ENCODE measurements at regions not wholly inside any gene's neighbourhood (a gene's known extent, or its start where the extent isn't known, plus 50 kb on each side); places are given as distances from the start of the nearest gene placed in this dataset.

GRCh38 chr1:30253807-30254440 lies 469.5 kb downstream of the MATN1 start:
- no peak for DNase-seq (ENCODE audit: low read depth)

DNA sequence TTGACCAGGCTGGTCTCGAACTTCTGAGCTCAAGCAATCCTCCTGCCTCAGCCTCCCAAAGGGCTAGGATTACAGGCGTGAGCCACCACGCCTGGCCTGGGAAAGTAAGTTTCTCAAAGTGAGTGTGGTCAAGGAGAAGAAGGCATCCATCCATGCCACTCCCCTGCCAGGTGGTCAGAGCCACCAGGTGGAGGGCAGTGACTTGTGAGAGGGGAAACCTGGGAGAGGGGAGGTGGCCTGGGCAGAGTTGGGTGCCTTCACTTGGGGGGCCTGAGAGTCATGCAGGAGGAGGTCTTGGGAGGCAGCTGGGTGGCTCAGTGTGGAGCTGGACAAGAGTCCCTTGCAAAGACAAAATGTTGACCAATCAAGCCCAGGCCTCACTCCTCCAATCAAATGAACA lies 470.0 kb downstream of the MATN1 start:
- no peak for DNase-seq (ENCODE audit: low read depth)

- DNase-seq (ENCODE audit: low read depth): no peak
Observed at GRCh38 chr1:30250984-30251850, 472.2 kb downstream of the MATN1 start.

GRCh38 chr1:30250338-30250983 lies 472.9 kb downstream of the MATN1 start:
- no peak for DNase-seq (ENCODE audit: low read depth)

GRCh38 chr1:30249446-30250337 lies 473.7 kb downstream of the MATN1 start:
- no peak for DNase-seq (ENCODE audit: low read depth)

GRCh38 chr1:30248774-30249173 lies 474.6 kb downstream of the MATN1 start:
- no peak for DNase-seq (ENCODE audit: low read depth)

DNA sequence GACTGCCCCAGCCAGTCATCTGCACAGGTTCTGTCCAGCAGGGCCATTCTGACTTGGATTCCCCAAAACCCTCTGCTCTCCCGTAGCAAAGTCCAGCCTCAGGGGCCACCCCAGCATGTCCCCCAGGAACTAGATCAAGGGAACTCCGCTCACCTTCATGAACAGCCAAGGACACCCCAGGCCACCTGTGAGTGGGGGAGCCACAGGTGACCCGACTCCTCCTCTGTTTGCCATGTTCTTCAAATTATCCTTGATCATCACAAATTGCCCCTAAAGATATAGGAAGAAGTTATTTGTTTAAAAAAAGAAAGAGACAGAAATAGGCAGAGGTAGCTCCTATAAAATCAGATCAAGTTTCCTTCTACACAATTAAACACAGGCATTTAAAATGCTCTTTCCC lies 475.0 kb downstream of the MATN1 start:
- DNase-seq (ENCODE audit: low read depth): no peak

DNA sequence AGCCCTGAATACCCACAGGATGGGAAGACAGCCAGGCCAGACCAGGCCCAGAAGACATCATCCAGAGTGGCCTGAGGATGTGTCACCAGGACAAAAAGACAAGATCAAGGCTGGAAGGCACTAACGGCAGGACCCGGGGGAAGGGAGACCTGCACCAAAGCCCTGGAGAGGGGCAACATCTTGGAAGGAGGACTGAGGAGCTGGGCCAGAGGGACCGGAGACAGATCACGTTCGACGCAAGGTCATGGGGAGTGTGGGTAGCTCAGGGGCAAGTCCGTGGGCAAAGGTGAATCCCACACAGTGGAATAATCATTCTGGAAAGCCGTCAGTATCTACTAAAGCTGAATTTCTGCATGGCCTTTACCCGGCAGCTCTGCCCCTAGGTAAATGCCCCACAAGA lies 478.6 kb downstream of the MATN1 start:
- DNase-seq (ENCODE audit: low read depth): no peak

GRCh38 chr1:30242722-30243457 lies 480.5 kb downstream of the MATN1 start:
- no peak for DNase-seq (ENCODE audit: low read depth)

- no peak for DNase-seq (ENCODE audit: low read depth)
Observed at GRCh38 chr1:30242168-30242567, 481.2 kb downstream of the MATN1 start.

DNA sequence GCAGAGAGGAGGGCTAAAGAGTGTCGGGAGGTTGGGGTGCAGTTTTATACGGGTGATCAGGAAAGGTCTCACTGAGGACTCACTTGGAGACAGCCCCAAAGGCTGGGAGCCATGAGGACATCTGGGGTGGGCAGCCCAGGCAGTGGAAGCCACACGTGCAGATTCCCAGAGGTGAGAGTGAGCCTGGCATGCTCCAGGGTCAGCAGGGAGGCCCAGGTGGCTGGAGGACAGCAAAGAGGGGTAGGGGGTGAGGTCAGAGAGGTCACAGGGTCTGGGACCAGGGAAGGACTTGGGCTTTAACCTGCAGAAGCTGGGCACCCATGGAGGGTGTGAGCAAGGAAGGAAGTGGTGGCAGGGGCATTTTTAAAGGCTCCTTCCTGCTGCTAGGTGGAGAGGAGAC lies 481.7 kb downstream of the MATN1 start:
- no peak for DNase-seq (ENCODE audit: low read depth)

- no peak for DNase-seq (ENCODE audit: low read depth)
Observed at GRCh38 chr1:30234091-30234490, 489.3 kb downstream of the MATN1 start.

- no peak for DNase-seq (ENCODE audit: low read depth)
Observed at GRCh38 chr1:30232288-30232899, 491.0 kb downstream of the MATN1 start.

DNA sequence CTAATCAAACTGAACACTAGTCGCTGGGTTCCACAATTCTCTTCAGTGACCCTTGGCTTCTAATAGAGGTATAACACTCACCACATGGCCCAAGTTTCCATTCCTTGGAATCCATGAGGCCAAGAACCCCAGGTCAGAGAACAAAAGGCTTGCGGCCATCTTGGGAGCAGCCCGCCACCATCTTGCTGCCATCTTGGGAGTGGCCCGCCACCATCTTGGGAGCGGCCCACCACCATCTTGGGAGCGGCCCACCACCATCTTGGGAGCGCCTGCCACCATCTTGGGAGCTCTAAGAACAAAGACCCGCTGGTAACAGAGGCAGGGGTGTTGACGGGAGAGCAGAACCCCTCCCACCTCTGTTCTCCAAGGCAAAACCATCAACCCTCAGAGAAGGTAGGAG lies 493.4 kb downstream of the MATN1 start:
- DNase-seq (ENCODE audit: low read depth): no peak

DNA sequence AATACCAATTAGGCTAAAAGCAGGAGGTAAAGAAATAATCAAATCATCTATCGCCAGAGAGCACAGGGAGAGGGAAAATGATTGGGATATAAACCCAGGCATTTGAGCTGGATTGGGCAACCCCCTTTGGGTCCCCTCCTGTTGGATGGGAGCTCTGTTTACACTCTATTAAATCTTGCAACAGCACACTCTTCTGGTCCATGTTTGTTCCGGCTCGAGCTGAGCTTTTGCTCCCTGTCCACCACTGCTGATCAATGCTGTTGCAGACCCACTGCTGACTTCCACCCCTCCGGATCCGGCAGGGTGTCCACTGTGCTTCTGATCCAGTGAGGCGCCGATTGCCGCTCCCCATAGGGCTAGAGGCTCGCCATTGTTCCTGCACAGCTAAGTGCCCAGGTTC lies 493.8 kb downstream of the MATN1 start:
- no peak for DNase-seq (ENCODE audit: low read depth)

- DNase-seq (ENCODE audit: low read depth): no peak
Observed at GRCh38 chr1:30226648-30227047, 496.7 kb downstream of the MATN1 start.

GRCh38 chr1:30225357-30225756 lies 498.0 kb downstream of the MATN1 start:
- DNase-seq (ENCODE audit: low read depth): no peak

GRCh38 chr1:30219675-30220074 lies 503.7 kb downstream of the MATN1 start:
- DNase-seq (ENCODE audit: low read depth): no peak

- DNase-seq (ENCODE audit: low read depth): no peak
Observed at GRCh38 chr1:30218438-30218837, 504.9 kb downstream of the MATN1 start.

GRCh38 chr1:30216602-30217001 lies 506.8 kb downstream of the MATN1 start:
- DNase-seq (ENCODE audit: low read depth): no peak

- DNase-seq (ENCODE audit: low read depth): no peak
Observed at GRCh38 chr1:30213936-30214335, 509.4 kb downstream of the MATN1 start.

Measured in LHCN-M2 (cell line).